ENCODE measurements at regions not wholly inside any gene's neighbourhood (a gene's known extent, or its start where the extent isn't known, plus 50 kb on each side); places are given as distances from the start of the nearest gene placed in this dataset.

DNA sequence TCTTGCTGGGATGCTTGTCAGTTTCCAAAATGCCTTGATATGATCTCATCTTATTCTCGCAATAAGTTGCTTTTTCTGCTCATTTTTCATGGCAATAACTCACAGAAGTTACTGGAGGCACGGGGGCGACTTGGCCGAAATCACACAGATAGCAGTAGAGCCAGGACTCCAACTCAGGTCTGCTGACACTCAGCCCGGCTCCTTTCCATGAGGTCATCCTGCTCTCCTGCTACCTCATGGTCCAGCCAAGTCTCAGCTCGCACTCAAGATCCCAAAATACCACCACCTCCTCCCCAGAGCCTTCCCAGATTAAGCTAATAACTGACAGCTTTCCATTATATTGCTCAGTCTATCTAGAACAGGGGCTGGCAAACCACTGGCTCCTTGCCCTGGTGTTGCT, 269.5 kb downstream of the MAP2K4 start:
- no peak for DNase-seq (ENCODE audit: low read depth)

DNA sequence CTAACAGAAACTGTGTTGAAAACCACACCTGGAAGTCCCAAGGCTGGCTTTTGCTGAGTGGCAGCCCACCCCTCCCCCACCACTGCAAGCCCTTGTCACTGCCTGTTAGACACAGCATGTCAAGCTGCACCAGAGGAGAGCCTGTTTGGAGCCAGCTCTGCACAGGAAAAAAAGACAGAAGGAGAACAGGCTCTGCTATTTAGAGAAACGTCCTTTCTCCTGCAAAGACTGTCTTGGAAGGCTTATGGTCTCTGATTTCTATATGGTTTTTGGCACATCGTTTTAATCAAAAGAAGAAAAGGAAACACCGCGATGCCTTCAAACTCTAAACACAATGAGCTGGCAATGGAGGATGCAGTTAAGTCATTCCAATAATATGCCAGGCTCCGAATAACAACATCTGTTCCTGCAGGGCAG, 275.5 kb downstream of the MAP2K4 start:
- DNase-seq (ENCODE audit: low read depth): no peak

DNA sequence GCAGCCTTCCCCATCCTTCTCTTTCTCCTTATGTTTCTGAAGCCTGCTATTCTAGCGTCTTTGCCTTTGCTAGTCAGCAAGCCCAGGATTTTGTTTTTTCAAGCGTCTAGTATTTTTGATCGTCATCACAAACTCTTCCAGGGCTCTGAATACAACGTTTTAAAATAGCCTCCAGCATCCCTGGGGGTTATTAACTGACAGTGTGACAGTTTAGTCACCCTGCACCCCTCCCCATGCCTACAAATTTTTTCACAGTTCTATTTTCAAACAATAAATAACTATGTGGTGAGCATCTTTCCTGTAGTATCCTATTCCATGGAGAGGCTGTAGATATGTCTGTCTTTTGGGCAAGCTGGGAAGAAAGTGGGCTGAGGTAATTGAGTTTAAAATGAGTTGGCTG, 280.9 kb downstream of the MAP2K4 start:
- DNase-seq (ENCODE audit: low read depth): no peak

DNA sequence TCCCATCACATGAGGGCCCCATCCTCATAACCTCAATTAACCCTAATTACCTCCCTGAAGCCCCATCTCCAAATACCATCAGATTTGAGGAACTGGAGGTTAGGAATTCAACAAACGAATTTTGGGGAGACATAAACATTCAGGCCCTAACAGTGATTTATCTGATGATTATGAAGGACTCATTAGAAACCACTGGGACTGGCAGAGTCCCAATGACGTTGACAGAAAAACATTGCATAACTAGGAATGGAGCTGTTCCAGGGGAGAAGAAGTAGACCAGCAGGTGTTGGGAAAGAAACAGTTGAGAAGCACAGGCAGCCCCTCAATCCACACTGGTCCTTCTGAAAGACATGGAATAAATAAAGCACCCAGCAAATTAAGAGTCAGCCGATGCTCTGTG, 282.0 kb downstream of the MAP2K4 start:
- DNase-seq (ENCODE audit: low read depth): no peak

DNA sequence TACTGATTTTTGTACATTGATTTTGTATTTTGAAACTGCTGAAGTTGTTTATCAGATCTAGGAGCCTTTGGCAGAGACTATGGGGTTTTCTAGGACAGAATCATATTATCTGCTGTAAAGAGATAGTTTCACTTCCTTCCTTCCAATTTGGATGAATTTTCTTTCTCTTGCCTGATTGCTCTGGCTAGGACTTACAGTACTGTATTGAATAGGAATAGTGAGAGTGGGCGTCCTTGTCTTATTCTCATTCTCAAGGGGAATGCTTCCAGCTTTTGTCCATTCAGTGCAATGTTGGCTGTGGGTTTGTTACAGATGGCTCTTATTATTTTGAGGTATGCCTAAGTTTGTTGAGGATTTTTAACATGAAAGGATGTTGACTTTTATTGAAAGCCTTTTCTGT, 290.1 kb downstream of the MAP2K4 start:
- DNase-seq (ENCODE audit: low read depth): no peak

DNA sequence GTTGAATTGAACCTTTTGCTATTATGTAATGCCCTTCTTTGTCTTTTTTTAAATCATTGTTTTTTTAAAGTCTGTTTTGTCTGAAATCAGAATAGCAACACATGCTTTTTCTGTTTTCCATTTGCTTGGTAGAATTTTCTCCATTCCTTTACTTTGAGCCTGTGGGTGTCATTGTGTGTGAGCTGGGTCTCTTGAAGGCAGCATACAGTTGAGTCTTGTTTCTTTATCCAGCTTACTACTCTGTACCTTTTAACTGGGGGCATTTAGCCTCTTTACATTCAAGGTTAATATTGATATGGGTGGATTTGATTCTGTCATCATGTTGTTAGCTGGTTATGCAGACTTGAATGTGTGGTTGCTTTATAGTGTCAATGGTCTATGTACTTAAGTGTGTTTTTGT, 292.0 kb downstream of the MAP2K4 start:
- DNase-seq (ENCODE audit: low read depth): no peak

DNA sequence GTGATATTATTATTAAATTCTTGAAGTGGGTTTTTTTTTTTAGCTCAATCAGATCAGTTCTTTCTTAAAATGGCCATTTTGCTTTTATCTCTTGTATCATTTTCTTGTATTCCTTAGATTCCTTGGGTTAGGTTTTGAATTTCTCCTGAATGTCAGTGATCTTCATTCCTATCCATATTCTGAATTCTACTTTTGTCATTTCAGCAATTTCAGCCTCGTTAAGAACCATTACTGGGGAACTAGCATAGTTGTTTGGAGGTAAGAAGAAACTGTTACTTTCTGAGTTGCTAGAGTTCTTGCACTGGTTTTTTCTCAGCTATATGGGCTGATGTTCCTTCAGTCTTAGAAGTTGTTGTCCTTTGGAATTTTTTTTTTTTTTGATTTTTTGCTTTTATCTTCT, 293.1 kb downstream of the MAP2K4 start:
- DNase-seq (ENCODE audit: low read depth): no peak

DNA sequence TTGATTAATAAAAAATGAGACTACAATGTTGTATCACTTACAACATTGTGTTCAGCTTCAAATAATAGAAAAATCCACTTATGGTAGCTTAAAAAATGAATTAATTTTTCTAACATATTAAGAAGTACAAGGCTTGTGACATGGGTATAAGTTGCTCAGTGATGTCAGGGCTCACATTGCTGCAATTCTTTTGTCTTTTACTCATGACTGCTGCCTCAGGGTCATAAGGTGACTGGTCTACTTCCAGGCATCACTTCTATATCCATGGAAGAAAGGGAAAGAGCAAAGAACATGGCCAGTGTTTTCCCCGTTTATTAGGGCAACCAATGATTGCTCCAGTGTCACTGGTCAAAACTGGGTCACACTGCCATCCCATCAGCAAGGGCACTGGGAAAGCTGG, 295.3 kb downstream of the MAP2K4 start:
- no peak for DNase-seq (ENCODE audit: low read depth)

DNA sequence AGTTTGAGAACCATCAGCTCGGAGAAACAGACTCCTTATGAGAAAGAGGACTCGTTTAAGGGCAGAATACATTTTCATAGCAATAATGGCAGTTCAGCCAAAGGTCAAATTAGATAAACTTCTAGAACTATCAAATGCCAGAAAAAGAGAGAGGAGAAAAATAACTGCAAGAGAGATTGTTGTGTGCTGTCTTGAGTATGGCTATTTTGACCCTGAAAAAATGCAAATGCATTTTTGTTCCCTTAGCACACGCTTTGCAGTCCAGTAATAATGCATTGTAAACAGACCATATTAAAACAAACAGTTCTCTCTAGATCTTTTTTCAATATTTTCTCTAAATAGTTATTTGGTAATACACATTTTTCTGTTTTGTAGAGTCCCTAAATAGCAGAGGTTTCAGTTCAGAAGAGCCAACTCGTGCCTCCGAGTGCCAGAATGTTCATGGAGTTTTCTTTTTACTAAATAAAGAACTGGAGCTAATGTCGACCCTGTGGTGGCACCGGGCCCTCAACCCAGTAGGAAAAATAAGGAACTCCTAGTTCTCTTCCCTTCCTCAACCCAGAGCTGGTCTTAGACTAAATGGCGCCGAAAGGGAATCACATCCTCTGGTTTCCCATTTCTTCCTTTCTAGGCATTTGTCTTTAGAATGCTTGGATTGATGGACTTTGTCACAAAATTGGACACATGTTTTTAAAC, 298.0 kb downstream of the MAP2K4 start:
- no peak for DNase-seq (ENCODE audit: low read depth)

DNA sequence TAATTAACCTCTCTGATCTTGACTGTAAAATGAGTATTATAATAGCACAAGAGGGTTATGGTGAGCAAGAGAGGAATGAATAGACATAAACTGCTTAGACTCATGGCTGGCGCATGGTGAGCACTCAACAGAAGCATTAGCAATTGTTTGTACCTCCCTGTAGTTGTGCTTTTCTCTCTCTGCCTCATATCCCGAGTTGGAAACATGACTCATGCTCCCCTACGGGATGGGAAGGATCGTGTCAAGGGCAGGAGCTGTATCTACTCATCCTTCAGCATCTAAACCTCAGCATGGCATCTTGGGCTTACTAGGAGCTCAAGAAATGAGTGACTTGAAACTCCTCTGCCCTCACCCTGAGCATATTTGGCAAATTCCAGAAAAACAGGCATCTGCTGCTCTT, 299.6 kb downstream of the MAP2K4 start:
- no peak for DNase-seq (ENCODE audit: low read depth)

DNA sequence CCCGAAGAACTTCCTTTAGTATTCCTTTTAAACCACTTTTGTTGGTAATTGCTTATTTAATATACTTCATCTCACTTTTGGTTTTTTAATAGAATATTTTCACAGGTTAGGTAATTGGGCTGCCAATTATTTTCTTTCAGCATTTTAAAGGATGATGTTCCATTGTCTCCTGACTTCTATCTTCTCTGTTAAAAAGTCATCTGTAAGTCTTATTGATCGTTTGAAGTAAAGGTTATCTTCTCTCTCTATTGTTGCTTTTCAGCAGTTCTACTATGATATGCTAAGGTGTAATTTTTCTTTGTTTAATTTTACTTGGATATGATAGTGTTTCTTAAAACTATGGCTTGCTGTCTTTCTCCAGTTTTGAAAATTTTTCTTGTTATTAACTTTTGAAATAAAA, 307.5 kb downstream of the MAP2K4 start:
- no peak for DNase-seq (ENCODE audit: low read depth)

DNA sequence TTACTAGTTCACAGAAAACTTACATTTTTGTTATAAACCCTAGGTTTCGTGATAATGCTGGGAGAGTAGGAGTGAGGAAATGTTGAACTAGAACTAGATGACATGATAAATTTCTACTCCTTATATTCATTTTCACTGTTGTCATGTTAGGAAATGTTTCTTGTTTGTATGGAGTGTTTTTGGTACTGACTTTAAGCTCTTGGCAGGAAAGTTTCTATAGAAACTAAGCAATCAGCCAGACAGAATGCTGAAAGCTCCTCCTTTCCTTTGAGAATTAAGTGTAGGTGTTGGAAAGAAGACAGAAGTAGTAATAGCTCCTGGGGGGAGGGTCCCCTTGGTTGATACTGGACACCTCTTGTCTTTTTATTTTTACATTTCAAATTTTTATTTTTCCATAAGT, 309.8 kb downstream of the MAP2K4 start:
- no peak for DNase-seq (ENCODE audit: low read depth)

DNA sequence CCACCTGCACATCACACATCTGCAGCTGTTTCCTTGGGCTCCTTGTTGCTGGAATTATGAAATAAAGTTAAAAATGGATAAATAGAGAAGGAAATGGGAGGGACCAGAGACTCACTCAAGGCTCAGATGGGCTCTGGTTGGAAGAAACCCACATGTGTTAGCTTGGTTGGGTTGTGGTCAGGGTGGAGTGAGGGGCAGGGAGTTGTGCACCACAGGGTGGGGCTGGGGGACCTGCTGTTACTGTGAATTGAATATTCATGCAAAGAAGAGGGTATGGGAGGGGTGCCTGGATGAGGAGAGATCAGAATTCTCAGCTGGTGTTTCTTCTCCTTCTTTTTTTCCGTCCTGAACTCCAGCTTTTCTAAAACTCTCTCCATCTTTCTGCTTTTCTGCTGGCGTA, 320.7 kb downstream of the MAP2K4 start:
- DNase-seq (ENCODE audit: low read depth): no peak

DNA sequence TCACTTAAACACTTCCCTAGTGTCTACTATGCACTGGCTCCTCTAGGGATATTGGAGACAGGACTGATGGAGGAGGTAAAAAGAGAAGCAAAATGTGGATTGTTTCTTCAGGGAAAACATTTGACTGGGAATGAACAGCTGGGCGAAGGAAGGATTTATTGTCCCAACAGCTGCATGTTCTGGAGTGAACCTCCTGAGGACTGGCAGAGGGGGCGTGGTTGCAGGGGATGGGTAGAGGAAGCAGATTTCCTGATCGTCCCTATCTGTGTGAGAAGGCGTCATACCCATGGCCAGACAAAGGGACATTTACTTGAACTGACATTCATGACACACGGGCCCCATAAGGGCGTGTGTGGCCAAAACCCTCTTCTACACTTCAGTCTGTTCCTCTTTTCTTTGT, 321.5 kb downstream of the MAP2K4 start:
- no peak for DNase-seq (ENCODE audit: low read depth)

DNA sequence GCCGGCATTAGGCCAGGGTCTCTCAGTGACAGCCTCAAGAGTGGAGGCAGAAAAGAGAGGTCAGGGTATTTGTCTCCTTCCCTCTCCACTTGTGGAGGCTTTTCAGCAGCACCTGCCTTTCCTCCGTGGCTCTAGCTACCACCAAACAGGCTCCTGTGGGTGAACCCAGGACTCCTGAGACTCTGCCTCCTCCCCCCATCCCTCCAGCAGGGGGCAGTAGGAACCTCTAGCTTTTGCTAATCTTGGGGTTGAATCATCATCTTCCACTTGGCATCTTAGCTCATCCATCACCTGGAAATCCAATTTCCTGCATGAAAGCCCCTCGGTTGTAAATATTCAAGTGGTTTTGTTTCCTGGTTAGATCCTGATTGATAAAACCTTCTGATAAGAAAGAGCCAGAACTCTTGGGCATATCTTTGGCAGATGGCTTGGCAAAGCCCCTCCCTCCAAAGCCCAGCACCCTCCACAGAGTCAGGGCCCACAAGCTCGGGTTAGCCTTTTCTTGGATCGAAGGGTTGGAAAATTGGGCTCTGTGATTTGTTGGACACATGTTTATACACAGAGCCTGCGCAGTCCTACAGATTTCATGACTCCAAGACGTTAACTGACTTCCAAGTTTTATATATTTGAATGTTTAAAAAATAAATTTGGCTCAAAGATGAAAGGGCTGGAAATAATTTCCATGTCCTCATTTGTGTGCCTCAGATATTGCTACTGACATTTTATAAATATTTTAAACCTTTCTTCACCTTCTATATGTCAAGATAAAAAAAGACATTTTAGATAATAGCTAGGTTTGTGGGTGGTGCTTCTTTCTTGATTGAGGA, 322.1 kb downstream of the MAP2K4 start:
- no peak for DNase-seq (ENCODE audit: low read depth)

DNA sequence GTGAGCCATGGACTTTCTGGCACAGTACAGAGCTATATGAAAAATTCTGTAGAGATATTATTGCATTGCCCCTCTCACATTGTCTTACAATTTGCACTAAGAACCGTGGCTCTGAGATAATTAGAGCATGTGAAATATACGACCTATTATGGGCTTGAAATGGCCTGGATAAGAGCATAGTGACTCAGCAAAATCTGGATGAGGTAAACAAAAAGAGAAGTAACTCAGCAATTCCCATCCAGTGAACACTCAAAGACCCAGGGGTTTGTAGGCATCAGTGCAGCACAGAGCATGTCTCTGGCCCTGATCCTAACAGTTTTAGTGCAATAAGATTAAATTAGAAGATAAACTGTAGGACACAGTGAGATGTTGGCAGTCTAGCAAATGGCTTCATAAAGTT, 317.2 kb upstream of the MYOCD start:
- DNase-seq (ENCODE audit: low read depth): no peak

DNA sequence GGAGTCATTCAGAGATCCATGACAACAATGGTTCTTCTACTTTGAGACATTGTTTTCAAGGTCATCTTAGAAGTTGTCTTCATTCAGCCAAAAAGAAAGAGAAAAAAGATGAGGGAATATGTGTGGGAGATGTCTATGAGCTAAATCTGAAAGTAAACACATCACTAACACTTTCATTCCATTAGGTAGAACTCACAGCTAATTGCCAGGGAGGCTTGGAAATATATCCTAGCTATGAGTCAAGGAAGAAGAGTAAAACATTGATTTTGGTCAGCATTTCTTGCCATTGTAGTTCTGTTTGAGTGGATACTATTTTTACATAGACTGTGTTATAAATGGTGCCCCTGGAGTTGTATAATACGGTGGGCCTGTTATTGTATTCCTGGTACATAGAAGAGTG, 316.4 kb upstream of the MYOCD start:
- no peak for DNase-seq (ENCODE audit: low read depth)

DNA sequence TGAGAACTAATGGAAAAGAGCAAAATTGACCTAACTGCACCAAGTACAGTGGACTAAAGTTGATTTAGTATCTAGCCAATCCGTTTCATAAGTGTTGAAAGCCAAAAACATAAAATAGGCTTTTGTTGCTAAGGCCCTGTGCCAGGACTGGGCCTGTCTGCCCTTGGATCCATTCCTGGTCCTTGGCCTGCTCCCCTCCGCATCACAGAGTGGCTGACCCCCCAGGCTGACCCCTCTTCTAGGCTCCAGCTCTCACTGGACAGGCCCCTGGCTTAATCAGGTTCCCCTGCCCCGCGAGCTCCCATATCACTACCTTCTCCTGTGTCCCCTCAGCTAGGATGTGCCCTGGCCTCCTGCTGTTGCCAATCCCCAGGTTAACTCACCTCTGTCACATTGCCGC, 313.6 kb upstream of the MYOCD start:
- DNase-seq (ENCODE audit: low read depth): no peak

DNA sequence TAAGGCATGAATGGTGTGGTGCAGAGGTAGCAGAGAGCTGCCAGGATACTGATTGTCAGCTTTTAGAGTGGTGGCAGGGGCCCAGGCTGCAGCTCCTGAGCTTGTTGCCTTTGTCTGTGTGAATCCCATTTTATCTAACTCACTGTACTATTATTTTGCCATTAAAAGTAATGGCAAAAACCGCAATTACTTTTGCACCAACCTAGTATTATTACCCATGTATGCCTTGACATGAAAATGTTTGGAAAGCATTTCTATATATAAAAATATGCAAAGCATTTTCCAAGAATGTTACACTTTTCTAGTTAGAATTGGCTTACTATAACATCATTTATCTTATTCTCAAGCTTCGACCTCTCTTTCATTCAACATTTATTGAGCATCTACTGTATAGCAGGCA, 308.1 kb upstream of the MYOCD start:
- DNase-seq (ENCODE audit: low read depth): no peak

DNA sequence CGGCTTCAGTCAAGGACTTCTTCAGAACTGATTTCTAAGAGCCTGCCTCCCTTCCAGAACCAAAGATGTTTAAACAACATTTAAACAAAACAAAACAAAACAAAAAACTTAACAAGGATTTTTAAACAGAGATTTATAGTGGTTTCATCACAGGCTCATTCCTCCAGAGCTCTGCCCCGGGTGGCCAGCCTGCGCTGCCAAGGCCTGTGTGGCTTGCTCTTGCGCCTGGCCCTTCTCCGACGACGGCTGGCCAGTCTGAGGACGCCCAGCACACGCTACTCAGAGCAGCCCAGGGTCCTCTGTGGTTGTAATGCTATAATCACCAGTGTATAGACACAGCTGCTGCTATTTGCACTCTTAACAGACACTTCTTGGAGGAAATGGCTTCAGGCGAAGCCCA, 307.2 kb upstream of the MYOCD start:
- DNase-seq (ENCODE audit: low read depth): no peak

DNA sequence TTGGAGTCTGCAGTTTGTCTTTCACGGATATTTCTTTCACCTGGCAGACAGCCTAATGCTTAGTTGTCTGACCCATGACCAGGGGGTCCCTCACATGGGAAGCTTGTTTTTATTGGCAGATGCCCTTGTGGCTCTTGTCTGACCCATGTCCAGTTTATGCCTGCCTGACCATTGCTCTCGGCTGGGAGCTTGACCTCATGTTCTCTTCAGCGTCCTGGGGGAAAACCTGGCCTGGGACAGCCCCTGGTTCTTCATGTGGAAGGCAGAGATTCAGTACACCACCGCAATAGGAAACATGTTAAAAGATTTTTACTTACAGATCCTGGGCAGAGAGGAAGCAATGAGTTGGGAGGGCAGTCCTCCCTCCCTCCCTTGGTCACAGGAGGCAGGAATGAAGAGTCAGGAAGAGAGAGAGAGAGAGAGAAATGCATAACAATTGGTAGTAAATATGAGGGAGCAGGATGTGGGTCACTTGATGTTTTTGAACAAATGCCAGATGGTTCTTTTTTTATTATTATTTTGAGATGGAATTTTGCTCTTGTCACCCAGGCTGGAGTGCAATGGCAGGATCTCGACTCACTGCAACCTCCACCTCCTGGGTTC, 302.7 kb upstream of the MYOCD start:
- no peak for DNase-seq (ENCODE audit: low read depth)

DNA sequence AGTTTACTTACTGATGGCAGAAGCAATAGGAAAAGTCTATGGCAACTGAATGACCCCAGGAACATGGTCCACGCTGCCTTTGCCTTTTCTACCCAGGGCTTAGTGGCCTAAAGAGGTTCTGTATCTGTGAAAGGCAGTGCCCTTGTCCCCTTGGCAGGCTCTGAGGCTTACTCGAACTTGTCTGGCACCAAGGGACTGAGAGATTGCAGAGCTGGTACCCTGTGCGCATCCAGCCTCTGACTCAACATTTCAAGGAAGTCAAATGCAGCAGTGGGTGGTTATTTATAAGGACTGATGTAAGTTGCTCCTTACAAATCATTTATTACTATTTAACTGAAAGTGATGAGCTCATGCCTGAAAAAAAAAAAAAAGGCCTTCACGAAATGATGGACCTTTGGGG, 299.9 kb upstream of the MYOCD start:
- no peak for DNase-seq (ENCODE audit: low read depth)

DNA sequence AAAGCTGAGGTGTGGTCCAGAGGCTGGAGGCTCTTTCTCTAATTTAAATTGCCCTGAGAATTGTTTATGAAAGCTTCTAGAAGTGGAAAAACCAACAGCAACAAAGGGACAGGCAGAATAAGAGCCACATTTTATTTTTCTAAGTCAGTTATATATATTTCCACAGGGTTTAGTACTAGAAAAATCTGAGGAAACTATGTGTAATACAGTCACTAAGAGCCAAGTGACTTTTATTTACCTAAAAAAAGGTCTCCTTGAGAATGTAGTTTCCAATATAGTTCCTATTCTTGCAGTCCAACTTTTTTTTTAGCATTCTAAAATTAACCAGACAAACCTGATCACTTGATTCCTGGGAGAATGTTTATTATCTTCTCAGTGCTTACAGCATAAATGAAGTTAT, 296.6 kb upstream of the MYOCD start:
- DNase-seq (ENCODE audit: low read depth): no peak

DNA sequence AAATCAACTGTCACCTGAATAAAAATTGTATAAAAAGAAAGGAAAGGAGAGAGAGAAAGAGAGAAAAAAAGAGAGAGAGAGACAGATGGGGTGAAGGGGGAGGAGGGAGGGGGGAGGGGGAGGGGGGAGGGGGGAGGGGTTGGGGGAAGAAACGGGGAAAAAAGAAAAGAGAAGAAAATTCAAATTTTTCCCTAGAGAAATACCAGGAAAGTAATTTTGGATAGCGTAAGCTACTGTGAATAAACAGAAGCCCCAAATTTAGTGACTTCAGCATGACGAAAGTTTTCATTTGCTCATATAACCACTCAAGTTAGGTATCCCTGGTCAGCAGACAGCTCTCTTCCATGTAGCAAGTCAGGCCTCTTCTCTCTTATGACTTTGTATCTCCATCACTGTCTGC, 289.4 kb upstream of the MYOCD start:
- no peak for DNase-seq (ENCODE audit: low read depth)
